GM12878 (cell line): ENCODE measurements at regions not wholly inside any gene's neighbourhood (a gene's known extent, or its start where the extent isn't known, plus 50 kb on each side); places are given as distances from the start of the nearest gene placed in this dataset.

Experiments
- ATAC-seq: fragments of 200-7000 bp; cut with Tn5 transposase; 3 replicates; pipeline ENCODE4 v1.9.1; 2020; ENCODE audit warnings: mild to moderate bottlenecking, moderate library complexity
- BruUV-seq: library from RNA; stranded (reverse); fragments of 400-500 nt; replicated peaks from 2 replicates; lab custom pipeline; 2021; lab: Mats Ljungman, UMichigan
- CTCF ChIA-PET: fragments of 300-600 bp; sonication (Branson Sonifier 250); formaldehyde crosslinking; extraction: SDS; loops from one replicate; lab custom pipeline; 2021; ENCODE audit warnings: inconsistent platforms; lab: Yijun Ruan, JAX
- POLR2A ChIA-PET: fragments of 350-600 bp; formaldehyde crosslinking; extraction: SDS; loops from one replicate; lab custom pipeline; 2021; ENCODE audit warnings: inconsistent platforms; lab: Charles Lee
- RAD21 ChIA-PET: fragments of 300-600 bp; sonication (Branson Sonifier 250); formaldehyde crosslinking; loops from one replicate; lab custom pipeline; 2023; ENCODE audit warnings: antibody characterized with exemption; ENCODE audit not compliant: unreplicated experiment; lab: Charles Lee
- SMC1A ChIA-PET: fragments of 300-600 bp; sonication (Branson Sonifier 250); formaldehyde crosslinking; loops from one replicate; lab custom pipeline; 2023; ENCODE audit not compliant: unreplicated experiment, uncharacterized antibody; lab: Charles Lee
- DNase-seq: peaks from one replicate; pipeline ENCODE4 v3.0.0-alpha.2; 2011; ENCODE audit warnings: low read depth, low spot score
- FAIRE-seq: peaks from 3 replicates; lab custom pipeline; 2011; peaks lifted over from hg19 to GRCh38; lab: Jason Lieb, UNC
- H2AFZ ChIP-seq: 2 replicates; pipeline ENCODE4 v1.6.0; 2011; ENCODE audit warnings: low read depth, low read length, control low read depth; ENCODE audit not compliant: control insufficient read depth
- H3K27ac ChIP-seq: 2 replicates; pipeline ENCODE4 v1.5.1; 2011; ENCODE audit warnings: control low read depth; ENCODE audit not compliant: control insufficient read depth, insufficient read depth
- H3K27me3 ChIP-seq, 2 experiments: replicated peaks in 1 of 2; 2 replicates each; pipeline versions ENCODE4 v1.6.0 to v1.6.1; 2011; ENCODE audit warnings: low read length in 1 of 2; ENCODE audit not compliant: control insufficient read depth in 2 of 2, insufficient read depth in 2 of 2
- H3K36me3 ChIP-seq, 2 experiments: 2 replicates each; pipeline ENCODE4 v1.5.1; 2011; ENCODE audit warnings: low read length in 1 of 2; ENCODE audit not compliant: control insufficient read depth in 2 of 2, insufficient read depth in 2 of 2
- H3K4me1 ChIP-seq: 2 replicates; pipeline ENCODE4 v1.6.1; 2011; ENCODE audit warnings: mild to moderate bottlenecking, low read length, moderate library complexity, mixed read lengths; ENCODE audit not compliant: control insufficient read depth, insufficient read depth
- H3K4me2 ChIP-seq: 2 replicates; pipeline ENCODE4 v1.6.0; 2011; ENCODE audit warnings: control low read depth; ENCODE audit not compliant: control insufficient read depth, insufficient read depth
- H3K4me3 ChIP-seq: fragments of 200-600 bp; sonication (generic); 2 replicates; pipeline ENCODE4 v1.5.1; 2016
- H3K79me2 ChIP-seq: 2 replicates; pipeline ENCODE4 v1.6.0; 2011; ENCODE audit warnings: low read length; ENCODE audit not compliant: control insufficient read depth, insufficient read depth
- H3K9ac ChIP-seq: 2 replicates; pipeline ENCODE4 v1.8.0; 2011; ENCODE audit warnings: low read length, control low read depth, mixed read lengths; ENCODE audit not compliant: control insufficient read depth, insufficient read depth
- H3K9me3 ChIP-seq: replicated peaks from 3 replicates; pipeline ENCODE4 v1.5.1; 2011; ENCODE audit warnings: mild to moderate bottlenecking, low read length; ENCODE audit not compliant: control insufficient read depth, insufficient read depth
- H4K20me1 ChIP-seq: 2 replicates; pipeline ENCODE4 v1.6.0; 2011; ENCODE audit not compliant: control insufficient read depth, insufficient read depth
- CHD4 ChIP-seq: fragments of 200-600 bp; sonication (generic); IDR thresholded peaks from 2 replicates; pipeline ENCODE4 v1.6.1; 2016; ENCODE audit warnings: mild to moderate bottlenecking
- GATAD2B ChIP-seq: fragments of 450-650 bp; conservative IDR thresholded peaks from 2 replicates; pipeline ENCODE4 v1.6.1; 2017; ENCODE audit warnings: low read depth, mild to moderate bottlenecking, moderate library complexity
- MXI1 ChIP-seq: fragments of 150-350 bp; IDR thresholded peaks from 2 replicates; pipeline ENCODE4 v1.6.1; 2011; ENCODE audit warnings: low read depth, mild to moderate bottlenecking, inconsistent platforms, low read length, improper control_type of control experiment
- PML ChIP-seq: IDR thresholded peaks from 2 replicates; pipeline ENCODE4 v1.6.1; 2012; ENCODE audit warnings: low read length, inconsistent platforms
- RFX5 ChIP-seq: IDR thresholded peaks from 2 replicates; pipeline ENCODE4 v1.6.1; 2011; ENCODE audit warnings: low read depth, low read length, improper control_type of control experiment
- TBL1XR1 ChIP-seq: IDR thresholded peaks from 2 replicates; pipeline ENCODE4 v1.6.1; 2012; ENCODE audit warnings: low read depth, low read length, improper control_type of control experiment
- ZNF384 ChIP-seq: IDR thresholded peaks from 2 replicates; pipeline ENCODE4 v1.6.1; 2012; ENCODE audit warnings: low read depth, mild to moderate bottlenecking, low read length, improper control_type of control experiment, borderline replicate concordance
- WGBS: methylation state at CpG from one replicate; pipeline ENCODE4 v1.1.6; 2016; ENCODE audit warnings: low lambda C conversion rate; ENCODE audit not compliant: insufficient replicate concordance, insufficient coverage; ENCODE audit errors: missing lambda C conversion rate; 5-methylcytosine and 5-hydroxymethylcytosine counted together
- in situ Hi-C: fragments of 300-500 bp; cut with MboI; formaldehyde crosslinking; loops from 9 replicates; pipeline ENCODE4 v1.14.3; 2018; ENCODE audit warnings: mixed read lengths
- intact Hi-C: fragments of 100-400 bp; cut with micrococcal nuclease; formaldehyde crosslinking; loops from one replicate; pipeline ENCODE4 v1.14.2; 2022; ENCODE audit not compliant: unreplicated experiment
- TF ChIP-seq, protein P1 (sequence below): fragments of 450-650 bp; IDR thresholded peaks from 2 replicates; pipeline ENCODE4 v1.6.1; 2017; ENCODE audit warnings: mild to moderate bottlenecking, low read depth, inconsistent platforms; ENCODE audit not compliant: poor library complexity, severe bottlenecking

DNA sequence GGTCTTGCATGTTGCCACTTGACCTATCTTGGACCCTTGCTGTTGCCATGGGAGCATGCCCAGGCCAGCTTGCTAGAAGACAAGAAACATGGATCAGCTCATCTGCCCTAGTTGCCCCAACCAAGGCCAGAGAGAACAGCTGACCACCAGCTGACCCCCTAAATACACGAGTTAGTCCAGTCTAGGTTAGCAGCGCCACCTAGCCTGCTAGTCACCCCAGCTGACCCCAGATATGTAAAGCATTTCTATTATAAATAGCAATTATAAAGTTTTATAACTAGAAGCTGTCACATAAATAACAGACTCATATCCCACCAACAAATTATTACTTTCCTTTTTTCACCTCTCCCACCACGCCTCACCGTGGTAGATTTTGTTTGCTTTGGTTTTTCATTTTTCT lies 387.8 kb downstream of the RASEF start:
- in situ Hi-C loops (no loop called here), intact Hi-C loops (no loop called here)
- H3K4me3 ChIP-seq: no peak overlapping the region
- no peak overlapping the region for H2AFZ ChIP-seq
- H3K27ac ChIP-seq: no peak overlapping the region
- no peak overlapping the region for H3K4me2 ChIP-seq
- no peak overlapping the region for H3K9ac ChIP-seq
- 7% methylated on average over 4 of the region's 4 CpGs for WGBS
- H3K79me2 ChIP-seq: no peaks in the 10 kb centered on the region
- DNase-seq: no peak
- H3K36me3 ChIP-seq: no peaks in the 10 kb centered on the region
- POLR2A ChIA-PET: no interaction called here
- RAD21 ChIA-PET: no interaction called here
- no TSS peak for BruUV-seq
- H3K9me3 ChIP-seq: no peaks in the 10 kb centered on the region
- H3K27me3 ChIP-seq: no peaks in the 10 kb centered on the region
- CTCF ChIA-PET: no interaction called here
- FAIRE-seq: no peak
- SMC1A ChIA-PET: no interaction called here
- ATAC-seq: no peak
- no peaks in the 10 kb centered on the region for H3K4me1 ChIP-seq
- TF ChIP-seq GATAD2B (no peak), TBL1XR1 (no peak), CHD4 (no peak), RFX5 (no peak), PML (no peak), MXI1 (no peak), ZNF384 (no peak)
- TF ChIP-seq, protein P1, sequence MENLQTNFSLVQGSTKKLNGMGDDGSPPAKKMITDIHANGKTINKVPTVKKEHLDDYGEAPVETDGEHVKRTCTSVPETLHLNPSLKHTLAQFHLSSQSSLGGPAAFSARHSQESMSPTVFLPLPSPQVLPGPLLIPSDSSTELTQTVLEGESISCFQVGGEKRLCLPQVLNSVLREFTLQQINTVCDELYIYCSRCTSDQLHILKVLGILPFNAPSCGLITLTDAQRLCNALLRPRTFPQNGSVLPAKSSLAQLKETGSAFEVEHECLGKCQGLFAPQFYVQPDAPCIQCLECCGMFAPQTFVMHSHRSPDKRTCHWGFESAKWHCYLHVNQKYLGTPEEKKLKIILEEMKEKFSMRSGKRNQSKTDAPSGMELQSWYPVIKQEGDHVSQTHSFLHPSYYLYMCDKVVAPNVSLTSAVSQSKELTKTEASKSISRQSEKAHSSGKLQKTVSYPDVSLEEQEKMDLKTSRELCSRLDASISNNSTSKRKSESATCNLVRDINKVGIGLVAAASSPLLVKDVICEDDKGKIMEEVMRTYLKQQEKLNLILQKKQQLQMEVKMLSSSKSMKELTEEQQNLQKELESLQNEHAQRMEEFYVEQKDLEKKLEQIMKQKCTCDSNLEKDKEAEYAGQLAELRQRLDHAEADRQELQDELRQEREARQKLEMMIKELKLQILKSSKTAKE: no peak
- no peaks in the 10 kb centered on the region for H4K20me1 ChIP-seq
